Memory B cell (primary cell): ENCODE measurements at regions not wholly inside any gene's neighbourhood (a gene's known extent, or its start where the extent isn't known, plus 50 kb on each side); places are given as distances from the start of the nearest gene placed in this dataset.
A peak's percentile ranks its signal among the peaks of the same experiment; 100 is the strongest.

Experiments
- ATAC-seq: fragments of 150-1000 bp; cut with Tn5 transposase; 2 replicates; pipeline ENCODE4 v1.10.0; 2021; ENCODE audit warnings: low read depth, mild to moderate bottlenecking, moderate library complexity
- DNase-seq, 2 donors: peaks; one replicate each; pipeline ENCODE4 v3.0.0; 2022; ENCODE audit warnings: low spot score in 2 of 2
- H3K27ac Mint-ChIP-seq: one replicate; pipeline ENCODE4 v1.8.0; 2022; ENCODE audit warnings: mild to moderate bottlenecking, moderate library complexity, mixed read lengths
- H3K27me3 Mint-ChIP-seq: one replicate; pipeline ENCODE4 v1.8.0; 2022; ENCODE audit warnings: mixed read lengths
- H3K36me3 Mint-ChIP-seq: one replicate; pipeline ENCODE4 v1.8.0; 2022; ENCODE audit warnings: mild to moderate bottlenecking, mixed read lengths
- H3K4me1 Mint-ChIP-seq: one replicate; pipeline ENCODE4 v1.8.0; 2022; ENCODE audit warnings: mixed read lengths
- H3K4me3 Mint-ChIP-seq: one replicate; pipeline ENCODE4 v1.8.0; 2022; ENCODE audit warnings: mild to moderate bottlenecking, moderate library complexity, mixed read lengths
- H3K9me3 Mint-ChIP-seq: one replicate; pipeline ENCODE4 v1.8.0; 2022; ENCODE audit warnings: mixed read lengths

DNA sequence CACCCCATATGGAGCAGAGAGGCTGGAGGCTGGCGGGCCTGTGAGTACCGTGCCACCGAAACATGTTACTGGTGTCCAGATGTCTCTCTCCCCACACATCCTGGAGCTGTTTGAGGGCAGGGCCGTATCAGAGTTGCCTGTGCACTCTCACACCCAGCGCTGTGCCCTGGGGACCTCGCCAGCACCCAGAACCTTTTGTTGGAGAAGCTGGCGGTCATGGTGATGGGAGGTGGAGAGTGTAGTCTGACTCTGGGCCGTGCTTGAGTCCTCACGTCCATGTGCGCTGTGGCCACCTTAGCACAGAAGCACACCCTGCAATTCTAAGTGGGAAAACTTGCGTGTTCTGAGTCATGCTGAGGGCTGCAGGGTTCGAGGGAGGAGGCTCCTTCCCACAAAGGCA lies 259.2 kb downstream of the NDUFA10 start:
- ATAC-seq (no peak), DNase-seq (no peak)
- Mint-ChIP-seq H3K36me3 (no peaks in the 10 kb centered on the region), H3K27me3 (peaks cover 8% of the 10 kb centered on the region), H3K4me3 (no peak overlapping the region), H3K27ac (no peak overlapping the region), H3K9me3 (no peaks in the 10 kb centered on the region), H3K4me1 (no peaks in the 10 kb centered on the region)

DNA sequence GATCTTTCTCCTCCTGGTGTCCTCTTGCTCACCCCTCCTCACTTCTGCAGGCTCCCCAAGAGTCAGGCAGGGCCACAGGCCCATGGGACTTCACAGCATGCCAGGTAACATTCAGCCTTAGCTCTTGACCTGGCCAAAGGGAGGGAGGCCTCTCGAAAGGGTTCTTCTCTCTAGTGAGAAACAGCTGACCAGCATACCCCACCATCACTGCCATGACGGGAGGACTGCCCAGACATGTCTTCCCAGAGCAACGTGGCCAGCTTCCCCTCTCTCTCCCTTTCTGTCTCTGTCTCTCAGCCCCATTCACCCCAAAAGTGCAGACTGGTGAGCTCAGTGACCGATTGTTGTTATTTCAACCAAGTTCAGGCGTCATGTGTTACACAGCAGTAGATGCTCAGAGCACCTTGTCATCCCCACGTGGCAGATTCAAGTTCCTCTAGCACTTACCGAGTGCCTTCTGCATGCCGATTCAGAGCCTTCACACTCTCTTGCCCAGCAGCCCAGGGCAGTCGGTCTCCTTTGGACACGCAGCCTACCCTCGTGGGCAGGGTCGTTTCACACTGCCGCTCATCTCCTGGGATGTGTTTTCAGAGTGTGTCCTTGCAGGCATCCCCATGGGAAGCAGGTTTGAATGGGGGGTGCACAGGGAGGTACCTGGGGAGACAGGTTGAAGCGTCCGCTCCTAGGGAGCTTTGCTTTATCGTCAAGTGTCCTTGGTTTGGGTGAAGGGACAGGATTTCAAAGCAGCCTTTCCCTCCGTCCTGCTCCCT lies 259.9 kb downstream of the NDUFA10 start:
- H3K36me3 Mint-ChIP-seq: no peaks in the 10 kb centered on the region
- no peak for DNase-seq
- H3K27ac Mint-ChIP-seq: no peak overlapping the region
- no peaks in the 10 kb centered on the region for H3K4me1 Mint-ChIP-seq
- H3K4me3 Mint-ChIP-seq: no peak overlapping the region
- no peaks in the 10 kb centered on the region for H3K9me3 Mint-ChIP-seq
- ATAC-seq: no peak
- H3K27me3 Mint-ChIP-seq: peaks cover 10% of the 10 kb centered on the region

GRCh38 chr2:239763433-239764097 lies 261.6 kb downstream of the NDUFA10 start:
- peaks cover 6% of the 10 kb centered on the region for H3K27me3 Mint-ChIP-seq
- DNase-seq (no peak), ATAC-seq (no peak)
- H3K27ac Mint-ChIP-seq: no peak overlapping the region
- H3K4me3 Mint-ChIP-seq: no peak overlapping the region
- H3K9me3 Mint-ChIP-seq: no peaks in the 10 kb centered on the region
- H3K36me3 Mint-ChIP-seq: no peaks in the 10 kb centered on the region
- no peaks in the 10 kb centered on the region for H3K4me1 Mint-ChIP-seq

DNA sequence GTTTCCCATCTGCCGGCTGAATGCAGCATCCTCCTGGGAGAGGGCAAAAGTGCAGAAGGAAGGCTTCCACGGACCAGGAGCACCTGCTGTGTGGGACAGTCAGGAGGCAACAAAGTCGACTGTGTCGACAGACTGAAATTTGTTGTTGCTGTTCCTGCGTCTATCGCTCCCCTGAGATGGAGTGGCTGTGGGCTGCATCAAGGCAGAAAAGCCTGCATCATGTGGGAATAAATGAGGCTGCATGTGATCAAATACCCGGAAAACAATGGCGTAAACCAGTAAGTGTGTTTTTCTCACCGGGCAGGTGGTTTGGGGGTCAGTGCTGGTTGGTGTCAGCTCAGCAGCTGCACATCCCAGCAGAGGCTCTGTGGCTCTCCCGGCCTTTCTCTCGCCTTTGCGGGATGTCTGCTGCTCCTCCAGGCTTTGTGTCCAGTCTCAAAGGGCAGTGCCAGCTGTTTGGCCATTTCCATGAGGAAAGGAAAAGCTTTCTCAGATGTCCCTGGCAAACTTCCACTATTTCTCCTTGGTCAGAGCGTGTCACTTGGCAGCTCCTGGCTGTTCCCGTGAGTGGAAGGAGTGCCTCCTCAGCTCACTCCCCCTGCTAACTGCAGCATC lies 262.4 kb downstream of the NDUFA10 start:
- DNase-seq (no peak), ATAC-seq (no peak)
- Mint-ChIP-seq H3K4me1 (no peaks in the 10 kb centered on the region), H3K4me3 (no peak overlapping the region), H3K9me3 (no peaks in the 10 kb centered on the region), H3K27ac (no peak overlapping the region), H3K36me3 (no peaks in the 10 kb centered on the region), H3K27me3 (peaks cover 2% of the 10 kb centered on the region)

GRCh38 chr2:239762106-239762505 lies 263.0 kb downstream of the NDUFA10 start:
- Mint-ChIP-seq H3K4me3 (no peak overlapping the region), H3K9me3 (no peaks in the 10 kb centered on the region), H3K27me3 (peaks cover 6% of the 10 kb centered on the region), H3K27ac (no peak overlapping the region), H3K36me3 (no peaks in the 10 kb centered on the region), H3K4me1 (no peaks in the 10 kb centered on the region)
- DNase-seq (no peak), ATAC-seq (no peak)

DNA sequence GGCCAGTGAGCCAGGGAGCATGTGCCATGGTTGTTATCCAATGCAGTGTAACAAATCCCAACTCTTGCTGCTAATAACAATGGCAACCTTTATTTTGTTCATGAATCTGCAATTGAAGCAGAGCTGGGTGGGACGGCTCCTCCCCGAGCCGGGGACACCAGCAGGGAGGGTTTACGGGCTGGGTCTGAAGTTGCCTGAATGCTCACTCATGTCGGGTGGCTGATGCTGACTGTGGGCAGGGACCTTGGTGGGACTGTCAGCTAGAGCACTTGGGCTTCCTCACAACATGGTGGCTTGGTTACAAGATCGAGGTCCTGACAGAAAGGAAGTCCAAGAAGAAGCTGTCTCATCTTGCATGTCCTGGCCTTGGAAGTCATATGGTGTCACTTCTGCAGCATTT lies 264.5 kb downstream of the NDUFA10 start:
- no peak overlapping the region for H3K4me3 Mint-ChIP-seq
- DNase-seq: no peak
- H3K27me3 Mint-ChIP-seq: peaks cover 6% of the 10 kb centered on the region
- ATAC-seq: no peak
- no peak overlapping the region for H3K27ac Mint-ChIP-seq
- no peaks in the 10 kb centered on the region for H3K4me1 Mint-ChIP-seq
- H3K36me3 Mint-ChIP-seq: no peaks in the 10 kb centered on the region
- no peaks in the 10 kb centered on the region for H3K9me3 Mint-ChIP-seq

DNA sequence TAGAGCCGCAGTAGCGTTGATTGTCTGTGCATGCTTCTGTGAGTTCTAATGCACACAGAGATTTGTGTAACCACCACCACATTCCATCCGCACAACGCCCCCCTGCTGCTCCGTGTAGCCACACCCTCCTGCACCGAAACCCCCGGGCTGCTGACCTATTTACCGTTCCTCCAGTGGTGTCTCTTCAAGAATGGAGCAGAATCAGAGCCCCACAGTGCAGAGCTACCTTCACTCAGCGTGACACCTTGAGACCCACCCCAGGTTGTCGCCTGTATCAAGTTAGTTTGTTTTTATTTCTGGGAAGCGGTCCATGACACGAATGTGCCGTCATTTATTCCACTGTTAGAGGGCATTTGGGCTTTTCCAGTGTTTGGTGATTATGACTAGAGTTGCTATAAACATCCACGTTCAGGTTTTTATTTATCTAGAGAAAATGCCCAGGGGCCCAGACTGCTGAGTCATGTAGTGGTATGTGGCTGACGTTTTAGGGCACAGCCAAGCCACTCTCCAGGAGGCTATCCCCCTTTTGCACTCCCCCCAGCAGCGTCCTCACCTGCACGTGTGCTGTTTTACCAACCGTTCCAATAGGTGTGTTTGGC lies 266.8 kb downstream of the NDUFA10 start:
- no peak for DNase-seq
- peaks cover 6% of the 10 kb centered on the region for H3K9me3 Mint-ChIP-seq

DNA sequence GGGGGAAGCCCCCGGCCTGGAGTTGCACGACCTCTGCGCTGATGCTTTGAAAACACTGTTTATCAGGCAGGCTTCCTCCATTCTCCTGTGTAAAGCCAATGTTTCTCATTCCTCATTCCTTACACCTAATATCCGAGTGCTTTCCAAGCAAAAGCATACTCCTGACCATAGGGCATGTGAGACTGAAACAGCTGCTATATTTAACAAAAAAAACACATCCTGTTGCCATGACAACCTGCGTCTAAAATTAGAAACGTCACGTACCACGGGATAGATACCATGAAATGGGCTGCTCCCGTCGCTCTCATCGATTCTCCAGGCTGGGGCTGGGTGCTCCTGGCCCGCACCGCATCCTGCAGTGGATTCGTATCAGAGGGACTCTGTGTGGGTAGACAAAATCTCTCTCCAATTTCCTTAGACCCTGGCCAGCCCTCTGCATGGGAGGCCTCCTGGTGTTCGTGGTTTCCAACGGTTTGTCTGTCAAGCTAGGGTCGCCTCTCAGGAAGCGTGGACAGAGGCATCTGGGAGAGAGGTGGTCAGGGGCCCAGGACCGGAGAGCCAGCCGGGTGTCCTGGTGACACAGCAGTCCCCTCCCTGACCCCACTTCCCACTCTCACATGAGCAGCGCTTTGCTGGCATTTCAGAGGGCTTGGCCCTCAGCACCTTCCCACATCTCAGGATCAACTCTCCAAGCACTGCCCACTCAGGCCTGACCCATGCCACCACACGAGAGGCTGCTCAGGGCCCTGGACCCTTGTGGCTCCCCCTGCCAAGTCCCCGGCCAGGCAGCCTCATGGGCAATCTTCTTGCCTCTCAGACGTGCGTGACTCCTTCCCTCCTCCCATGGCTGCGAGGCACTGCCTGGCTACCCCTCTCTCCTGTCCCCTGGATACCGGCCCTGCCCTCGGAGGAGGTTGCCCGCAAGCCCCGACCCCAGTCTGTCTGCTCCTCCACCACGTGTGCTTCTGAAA lies 268.1 kb downstream of the NDUFA10 start:
- peaks cover 18% of the 10 kb centered on the region for H3K27me3 Mint-ChIP-seq
- no peak overlapping the region for H3K4me3 Mint-ChIP-seq
- no peaks in the 10 kb centered on the region for H3K36me3 Mint-ChIP-seq
- ATAC-seq (no peak), DNase-seq (no peak)
- H3K9me3 Mint-ChIP-seq: peaks cover 6% of the 10 kb centered on the region
- no peak overlapping the region for H3K27ac Mint-ChIP-seq
- peaks cover 2% of the 10 kb centered on the region for H3K4me1 Mint-ChIP-seq

More for the DNA sequence above, 266.8 kb downstream of the NDUFA10 start:
- no peaks in the 10 kb centered on the region for H3K36me3 Mint-ChIP-seq
- no peak overlapping the region for H3K27ac Mint-ChIP-seq
- no peak overlapping the region for H3K4me3 Mint-ChIP-seq
- peaks cover 18% of the 10 kb centered on the region for H3K27me3 Mint-ChIP-seq
- peaks cover 2% of the 10 kb centered on the region for H3K4me1 Mint-ChIP-seq
- no peak for ATAC-seq

GRCh38 chr2:239756031-239756789 lies 268.9 kb downstream of the NDUFA10 start:
- ATAC-seq: no peak
- H3K4me1 Mint-ChIP-seq: peaks cover 2% of the 10 kb centered on the region
- no peak overlapping the region for H3K27ac Mint-ChIP-seq
- DNase-seq: no peak
- no peak overlapping the region for H3K4me3 Mint-ChIP-seq
- peaks cover 6% of the 10 kb centered on the region for H3K9me3 Mint-ChIP-seq
- peaks cover 18% of the 10 kb centered on the region for H3K27me3 Mint-ChIP-seq
- no peaks in the 10 kb centered on the region for H3K36me3 Mint-ChIP-seq

DNA sequence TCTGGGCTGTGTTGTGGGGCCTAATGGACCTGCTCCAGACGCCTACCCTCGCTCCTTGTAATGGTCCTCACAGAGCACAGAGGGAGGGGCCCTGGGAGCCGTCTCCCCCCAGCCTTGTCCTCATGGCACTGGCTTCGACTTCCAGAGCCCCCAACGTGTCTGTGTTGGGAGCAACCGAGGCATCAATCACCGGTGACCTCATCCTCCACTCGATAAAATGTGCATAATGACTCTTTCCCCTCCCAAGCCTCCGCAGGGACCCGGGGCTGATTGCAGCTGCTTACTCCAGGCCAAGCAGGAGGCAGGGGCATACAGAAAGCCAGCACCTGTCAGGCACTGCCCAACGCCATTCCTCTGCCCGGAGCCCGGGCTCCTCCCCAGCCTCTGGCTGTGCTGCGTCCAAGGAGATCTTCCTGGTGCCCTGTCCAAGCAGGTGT lies 271.7 kb downstream of the NDUFA10 start:
- Mint-ChIP-seq H3K4me1 (peaks cover 2% of the 10 kb centered on the region), H3K27me3 (peaks cover 16% of the 10 kb centered on the region), H3K36me3 (no peaks in the 10 kb centered on the region), H3K27ac (no peak overlapping the region), H3K4me3 (no peak overlapping the region), H3K9me3 (peaks cover 6% of the 10 kb centered on the region)
- no peak for DNase-seq
- ATAC-seq: no peak

DNA sequence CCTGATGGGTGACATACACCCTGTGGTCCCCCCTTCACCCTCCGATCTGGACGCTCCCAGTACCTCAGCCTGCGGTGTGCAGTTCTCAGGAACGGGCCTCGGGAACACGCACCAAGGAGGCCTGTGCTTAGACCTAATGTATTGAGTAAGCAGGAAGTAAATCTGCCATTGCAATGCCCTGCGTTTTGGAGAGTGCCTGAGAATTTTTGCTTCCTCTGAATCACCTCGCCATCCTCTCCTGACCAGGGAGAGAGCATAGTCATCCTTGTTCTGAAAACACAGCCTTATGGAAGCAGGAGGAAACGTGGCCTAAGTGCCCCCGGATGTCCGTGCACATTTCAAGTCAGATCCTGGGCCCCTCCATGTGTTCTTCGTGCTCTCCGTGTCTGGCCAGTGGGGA lies 272.2 kb downstream of the NDUFA10 start:
- H3K27ac Mint-ChIP-seq: no peak overlapping the region
- ATAC-seq: no peak

GRCh38 chr2:239751679-239752355 lies 273.3 kb downstream of the NDUFA10 start:
- no peak overlapping the region for H3K27ac Mint-ChIP-seq
- ATAC-seq: peak; percentile 45

More for the DNA sequence above, 272.2 kb downstream of the NDUFA10 start:
- DNase-seq: no peak
- Mint-ChIP-seq H3K4me3 (no peak overlapping the region), H3K27me3 (peaks cover 19% of the 10 kb centered on the region), H3K36me3 (no peaks in the 10 kb centered on the region), H3K4me1 (peaks cover 3% of the 10 kb centered on the region), H3K9me3 (peaks cover 6% of the 10 kb centered on the region)

More at GRCh38 chr2:239751679-239752355, 273.3 kb downstream of the NDUFA10 start:
- peaks cover 6% of the 10 kb centered on the region for H3K9me3 Mint-ChIP-seq
- no peaks in the 10 kb centered on the region for H3K36me3 Mint-ChIP-seq
- DNase-seq: no peak
- H3K4me3 Mint-ChIP-seq: no peak overlapping the region
- peaks cover 6% of the 10 kb centered on the region for H3K4me1 Mint-ChIP-seq
- peaks cover 17% of the 10 kb centered on the region for H3K27me3 Mint-ChIP-seq
